Left lung (tissue), 4 donors: ENCODE measurements at regions not wholly inside any gene's neighbourhood (a gene's known extent, or its start where the extent isn't known, plus 50 kb on each side); places are given as distances from the start of the nearest gene placed in this dataset.

Experiments used
- ATAC-seq: fragments of 200-7000 bp; cut with Tn5 transposase; one replicate; pipeline ENCODE4 v1.9.1; 2020; ENCODE audit warnings: moderate library complexity
- DNase-seq, 4 donors: peaks; one replicate each; pipeline ENCODE4 v3.0.0-alpha.2; 2013 to 2020
- H3K27ac ChIP-seq, 2 donors: fragments of 200-600 bp; sonication (generic) in 1 of 2; one replicate each; pipeline versions ENCODE4 v1.5.0 to v1.8.0; 2020 to 2021
- H3K27me3 ChIP-seq, 2 donors: fragments of 200-600 bp; sonication (generic) in 1 of 2; one replicate each; pipeline versions ENCODE4 v1.5.0 to v1.8.0; 2020 to 2021
- H3K36me3 ChIP-seq, 2 donors: fragments of 200-600 bp; sonication (generic) in 1 of 2; one replicate each; pipeline versions ENCODE4 v1.5.0 to v1.8.0; 2020 to 2021
- H3K4me1 ChIP-seq, 2 donors: fragments of 200-600 bp; one replicate each; pipeline ENCODE4 v1.8.0; 2021
- H3K4me3 ChIP-seq, 2 donors: fragments of 200-600 bp; sonication (generic) in 1 of 2; one replicate each; pipeline versions ENCODE4 v1.5.0 to v1.8.0; 2020 to 2021; ENCODE audit warnings: mild to moderate bottlenecking in 1 of 2
- H3K9me3 ChIP-seq, 2 donors: fragments of 200-600 bp; sonication (generic) in 1 of 2; one replicate each; pipeline versions ENCODE4 v1.5.0 to v1.8.0; 2020 to 2021
- CTCF ChIP-seq, 2 donors: fragments of 200-600 bp; sonication (generic) in 1 of 2; IDR thresholded peaks; one replicate each; pipeline versions ENCODE4 v1.5.0 to v1.8.0; 2021; ENCODE audit warnings: antibody characterized with exemption in 2 of 2
- intact Hi-C, 2 donors: fragments of 100-400 bp; cut with DNase I; formaldehyde crosslinking; loops; one replicate each; pipeline versions ENCODE4 v1.11.2 to v1.14.2; 2022
- donor health status: DM: no; HTN: yes; CAD: no.
- donor health status: DM: no; HTN: no; CAD: no.

DNA sequence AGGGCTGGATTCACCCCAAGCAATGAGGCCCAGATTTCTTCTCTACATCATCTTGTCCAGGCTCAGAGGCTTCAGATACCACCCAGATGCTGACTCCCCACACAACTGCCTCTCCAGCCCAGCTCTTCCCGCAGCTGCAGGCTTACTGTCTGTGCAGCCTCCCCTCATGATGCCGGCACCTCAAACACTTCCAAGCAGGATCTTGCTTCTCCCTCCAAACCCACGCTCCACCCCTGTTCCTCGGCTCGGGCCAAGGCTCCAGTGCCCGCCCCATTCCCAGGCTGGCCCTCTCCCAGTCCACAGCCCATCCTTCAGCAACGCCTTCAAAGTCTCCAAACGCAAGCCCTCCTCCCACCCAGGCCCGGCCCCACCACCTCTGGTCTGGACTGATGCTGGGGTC is 159.2 kb upstream of the LINGO1 start:
- intact Hi-C loops = no loop called here
- no peak for DNase-seq
- TF ChIP-seq CTCF (IDR thresholded peaks at IDR 0.05) = no peak
- H3K27ac ChIP-seq = no peak overlapping the region
- no peak for ATAC-seq
- no peaks in the 10 kb centered on the region for H3K36me3 ChIP-seq
- H3K4me3 ChIP-seq = no peak overlapping the region
- no peaks in the 10 kb centered on the region for H3K9me3 ChIP-seq
- peaks cover 0 to 27% of the 10 kb centered on the region in 2 donors for H3K27me3 ChIP-seq
- no peaks in the 10 kb centered on the region for H3K4me1 ChIP-seq

DNA sequence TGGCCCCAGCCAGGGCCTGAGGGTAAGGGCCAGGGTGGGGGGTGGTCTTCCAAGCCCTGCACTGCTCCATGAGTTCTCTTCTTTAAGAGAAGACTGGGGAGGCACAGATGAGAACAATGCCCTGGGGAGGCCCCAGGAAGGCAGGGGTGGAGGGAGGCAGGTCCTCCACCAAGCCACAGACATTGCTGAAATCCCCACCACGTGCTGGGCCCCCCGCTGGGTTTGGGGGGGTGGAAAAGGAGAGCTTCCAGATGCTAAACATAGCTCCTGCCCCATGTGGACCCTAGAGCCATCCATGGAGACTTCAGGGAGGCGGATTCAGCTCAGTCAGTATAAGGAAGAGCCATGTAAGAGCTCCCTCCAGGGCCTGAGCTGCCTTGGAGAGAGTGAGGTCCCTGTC is 157.8 kb upstream of the LINGO1 start:
- no peak for TF ChIP-seq CTCF (IDR thresholded peaks at IDR 0.05)
- H3K4me3 ChIP-seq = no peak overlapping the region
- DNase-seq (peak in 1 of 4 donors; percentile 37), ATAC-seq (no peak)
- H3K9me3 ChIP-seq = no peaks in the 10 kb centered on the region
- H3K27me3 ChIP-seq = peaks cover 0 to 32% of the 10 kb centered on the region in 2 donors
- H3K27ac ChIP-seq = no peak overlapping the region
- intact Hi-C loops = no loop called here
- no peaks in the 10 kb centered on the region for H3K4me1 ChIP-seq
- H3K36me3 ChIP-seq = no peaks in the 10 kb centered on the region

- TF ChIP-seq CTCF (IDR thresholded peaks at IDR 0.05) = no peak
- Histone ChIP-seq H3K4me1 (no peaks in the 10 kb centered on the region), H3K4me3 (no peak overlapping the region), H3K9me3 (no peaks in the 10 kb centered on the region), H3K27me3 (peaks cover 0 to 41% of the 10 kb centered on the region in 2 donors), H3K27ac (no peak overlapping the region), H3K36me3 (no peaks in the 10 kb centered on the region)
- peak in 1 of 4 donors; percentile 39 for DNase-seq
- intact Hi-C loops = no loop called here
- ATAC-seq = no peak
These were observed 154.2 kb upstream of the LINGO1 start for GRCh38 chr15:77786956-77787355.

GRCh38 chr15:77786181-77786890 is 153.6 kb upstream of the LINGO1 start:
- H3K27me3 ChIP-seq = peaks cover 0 to 41% of the 10 kb centered on the region in 2 donors
- TF ChIP-seq CTCF (IDR thresholded peaks at IDR 0.05) = no peak
- ATAC-seq (no peak), DNase-seq (peak in 1 of 4 donors; percentile 45)
- no peak overlapping the region for H3K4me3 ChIP-seq
- no peaks in the 10 kb centered on the region for H3K4me1 ChIP-seq
- H3K9me3 ChIP-seq = no peaks in the 10 kb centered on the region
- no peaks in the 10 kb centered on the region for H3K36me3 ChIP-seq
- no peak overlapping the region for H3K27ac ChIP-seq
- intact Hi-C loops = no loop called here

DNA sequence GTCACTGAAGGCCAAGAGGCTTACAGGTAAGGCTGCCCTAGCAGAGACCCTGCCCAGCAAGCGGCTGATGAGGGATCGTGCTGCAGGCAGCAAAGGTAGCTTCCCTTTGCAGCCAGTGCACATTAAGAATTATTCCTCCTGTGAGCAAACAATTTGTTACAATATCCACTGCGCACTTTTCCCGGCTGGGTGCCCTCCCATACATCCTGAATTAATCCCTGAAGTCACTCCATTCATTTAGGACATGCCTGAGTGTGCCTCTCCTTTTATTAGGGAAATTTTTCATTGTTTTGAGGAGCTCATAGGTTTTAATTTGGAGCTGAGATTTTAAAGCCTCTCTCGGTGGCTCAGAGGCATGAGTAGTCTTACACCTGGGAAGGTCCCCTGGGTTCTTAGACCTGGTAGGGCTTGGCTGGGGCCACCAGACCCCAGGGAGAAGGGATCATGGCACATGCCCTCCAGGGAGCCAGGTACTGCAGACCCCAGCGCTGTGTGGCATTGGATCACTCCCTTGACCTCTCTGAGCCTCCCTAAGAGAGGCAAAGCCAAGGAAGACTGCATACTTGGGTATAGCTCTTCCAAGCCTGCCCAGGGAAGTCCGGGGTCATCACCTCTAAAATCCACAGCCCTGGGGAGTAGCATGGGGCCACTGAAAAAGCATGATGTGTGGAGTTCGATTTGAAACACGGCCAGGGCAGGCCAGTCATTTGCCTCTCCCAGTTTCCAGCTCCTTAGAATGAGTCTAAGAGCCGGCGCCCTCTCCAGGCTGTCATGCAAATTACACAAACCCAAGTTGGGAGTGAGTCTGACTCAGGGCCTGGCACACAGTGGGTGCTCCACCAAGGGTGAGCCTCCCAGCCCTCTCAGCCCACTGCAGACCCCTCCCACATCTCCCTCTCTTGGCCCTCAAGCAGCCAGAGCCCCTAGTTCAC is 151.9 kb upstream of the LINGO1 start:
- Histone ChIP-seq H3K27me3 (peaks cover 0 to 41% of the 10 kb centered on the region in 2 donors), H3K9me3 (peaks cover 0 to 7% of the 10 kb centered on the region in 2 donors), H3K4me1 (no peaks in the 10 kb centered on the region), H3K27ac (no peak overlapping the region), H3K36me3 (no peaks in the 10 kb centered on the region), H3K4me3 (no peak overlapping the region)
- intact Hi-C loops = no loop called here
- DNase-seq = peak in 1 of 4 donors; percentile 47
- no peak for TF ChIP-seq CTCF (IDR thresholded peaks at IDR 0.05)
- ATAC-seq = no peak
